Right hindlimb (tissue), 1 donor: ENCODE measurements at regions not wholly inside any gene's neighbourhood (a gene's known extent, or its start where the extent isn't known, plus 50 kb on each side); places are given as distances from the start of the nearest gene placed in this dataset.
"Not testable (repeated sequence)": the region's sequence is repeated elsewhere in the genome, so short reads cannot be mapped to it uniquely, and the experiment has no call there.

ENCODE experiments used
- DNase-seq: peaks from one replicate; pipeline ENCODE4 v3.0.0-alpha.2; 2018

DNA sequence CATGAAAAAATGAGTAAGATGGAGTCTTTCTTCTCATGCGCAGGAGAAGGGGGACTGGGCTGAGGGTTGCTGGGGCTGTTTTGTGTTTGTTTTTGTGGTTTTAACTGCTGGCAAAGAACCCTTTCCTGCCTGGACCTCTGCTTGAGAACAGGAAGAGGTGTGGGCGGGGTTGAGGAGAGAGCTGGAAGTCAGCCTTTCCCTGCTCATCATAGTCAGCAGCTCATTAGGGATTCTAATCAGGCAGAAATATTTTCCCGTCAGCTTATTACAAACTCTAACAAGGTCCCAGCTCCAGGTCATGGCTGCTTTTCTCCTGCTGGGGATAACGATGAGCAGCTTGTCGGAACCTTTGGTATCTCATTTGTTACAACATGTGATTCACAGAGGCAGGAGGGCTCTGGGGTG lies 185.0 kb upstream of the NRXN3 start:
- peak; percentile 36 for DNase-seq

DNA sequence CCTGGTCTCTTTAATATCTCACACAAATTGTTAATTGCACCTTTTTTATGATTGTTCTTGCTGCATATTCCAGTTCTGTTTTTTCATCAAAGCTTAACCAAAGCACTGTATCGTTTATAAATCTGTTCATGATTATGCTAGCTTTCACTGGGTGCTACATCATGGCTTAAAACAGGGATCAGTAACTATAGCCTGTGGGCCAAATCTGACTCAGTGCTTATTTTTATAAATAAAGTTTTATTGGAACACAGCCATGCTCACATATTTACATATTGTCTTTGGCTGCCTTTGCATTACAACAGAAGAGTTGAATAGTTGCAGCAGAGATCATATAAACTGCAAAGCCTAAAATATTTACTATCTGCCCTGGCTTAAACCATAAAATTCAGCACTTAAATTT lies 183.4 kb upstream of the NRXN3 start:
- DNase-seq = no peak

DNA sequence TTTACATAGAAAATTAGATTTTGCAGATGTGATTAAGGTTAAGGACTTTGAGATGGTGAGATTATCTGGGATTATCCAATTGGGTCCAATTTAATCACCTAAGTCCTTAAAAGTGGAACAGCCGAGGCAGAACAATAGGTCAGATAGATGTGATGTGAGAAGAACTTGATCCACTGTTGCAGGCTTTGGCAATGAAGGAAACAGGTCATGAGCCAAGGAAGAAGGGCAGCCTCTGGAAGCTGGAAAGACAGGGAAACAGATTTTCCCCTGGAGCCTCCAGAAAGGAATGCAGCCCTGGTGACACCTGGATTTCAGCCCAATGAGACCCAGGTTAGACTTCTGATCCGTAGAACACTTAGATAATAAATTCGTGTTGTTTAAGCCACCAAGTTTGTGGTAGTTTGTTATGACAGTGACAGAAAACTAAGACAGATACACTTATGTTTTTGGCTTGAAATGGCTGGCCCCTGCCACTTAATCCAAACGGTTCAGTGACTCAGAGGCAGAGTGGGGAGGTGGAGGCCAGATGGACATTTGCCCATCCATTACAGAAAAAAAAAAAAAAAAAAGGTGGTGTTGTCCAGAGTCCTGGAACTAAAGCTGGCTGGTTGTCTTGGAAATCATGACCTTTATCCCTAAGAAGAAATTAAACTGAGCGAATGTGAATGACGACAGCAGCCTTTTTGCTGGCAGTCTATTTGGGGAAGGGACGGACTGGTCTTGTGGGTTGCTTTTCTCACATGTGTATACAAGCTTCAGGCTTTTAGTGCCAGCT lies 181.9 kb upstream of the NRXN3 start:
- DNase-seq = no peak

DNA sequence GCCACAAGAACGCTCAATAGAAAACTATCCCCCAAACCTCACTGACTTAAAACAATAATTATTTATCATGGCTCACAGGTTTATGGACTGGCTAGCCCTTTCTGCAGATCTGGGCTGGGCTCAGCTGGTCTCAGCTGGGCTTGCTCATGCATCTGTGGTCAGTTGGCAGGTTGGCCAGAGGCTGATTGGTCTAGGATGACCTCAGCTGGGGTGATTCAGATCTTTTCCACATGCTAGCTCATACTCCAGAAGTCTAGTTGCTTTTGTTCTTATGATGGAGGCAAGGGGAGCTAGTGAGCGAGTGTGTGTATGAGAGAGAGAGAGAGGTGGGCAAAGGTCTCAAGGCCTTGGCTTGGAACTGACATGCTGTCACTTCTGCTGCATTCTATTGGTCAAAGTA lies 181.2 kb upstream of the NRXN3 start:
- no peak for DNase-seq

DNA sequence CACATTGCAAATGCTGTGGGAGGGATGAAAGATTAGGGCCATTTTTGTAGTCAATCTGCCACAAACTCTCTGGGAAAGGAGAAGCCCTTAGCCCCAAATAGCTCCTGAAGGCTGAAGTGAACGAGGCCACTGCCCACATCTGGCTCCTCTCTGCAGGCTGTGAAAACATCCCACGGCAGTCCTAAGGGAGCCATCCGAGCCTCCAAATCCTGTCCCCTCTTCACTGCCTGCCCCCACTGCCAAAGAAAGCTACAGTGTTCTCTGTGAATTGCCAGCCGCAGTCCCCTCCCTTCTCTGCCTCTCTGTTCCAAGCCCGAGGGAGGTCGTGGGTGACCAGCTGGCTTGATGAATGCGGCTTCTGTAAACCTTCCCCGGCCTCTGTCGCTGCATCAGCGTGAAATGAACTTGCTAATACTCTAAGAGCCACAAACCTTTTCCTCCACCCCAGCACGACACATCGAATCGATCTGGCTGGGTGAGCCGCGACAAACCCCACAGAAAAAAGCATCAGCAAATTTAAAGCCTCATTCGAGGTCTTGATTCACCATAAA lies 180.7 kb upstream of the NRXN3 start:
- peak; percentile 57 for DNase-seq

DNA sequence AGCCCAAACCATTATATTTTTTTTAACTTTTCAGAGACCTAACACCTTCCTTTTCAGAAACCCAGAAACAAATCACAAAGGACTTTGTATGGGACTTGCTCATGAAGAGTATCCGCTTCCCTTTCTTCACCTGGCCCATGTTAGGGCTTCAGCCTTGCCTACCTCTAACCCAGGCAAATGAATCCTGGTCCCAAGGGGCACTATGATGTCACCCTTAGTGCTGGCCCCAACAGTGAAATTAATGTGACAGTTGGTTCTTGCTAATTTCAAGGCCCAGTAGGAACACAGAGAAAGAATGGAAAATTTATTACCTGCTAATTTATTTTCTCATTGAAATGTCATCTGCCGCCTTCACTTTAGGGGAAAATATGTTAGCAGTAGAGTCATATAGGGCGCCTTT lies 179.8 kb upstream of the NRXN3 start:
- DNase-seq = no peak

DNA sequence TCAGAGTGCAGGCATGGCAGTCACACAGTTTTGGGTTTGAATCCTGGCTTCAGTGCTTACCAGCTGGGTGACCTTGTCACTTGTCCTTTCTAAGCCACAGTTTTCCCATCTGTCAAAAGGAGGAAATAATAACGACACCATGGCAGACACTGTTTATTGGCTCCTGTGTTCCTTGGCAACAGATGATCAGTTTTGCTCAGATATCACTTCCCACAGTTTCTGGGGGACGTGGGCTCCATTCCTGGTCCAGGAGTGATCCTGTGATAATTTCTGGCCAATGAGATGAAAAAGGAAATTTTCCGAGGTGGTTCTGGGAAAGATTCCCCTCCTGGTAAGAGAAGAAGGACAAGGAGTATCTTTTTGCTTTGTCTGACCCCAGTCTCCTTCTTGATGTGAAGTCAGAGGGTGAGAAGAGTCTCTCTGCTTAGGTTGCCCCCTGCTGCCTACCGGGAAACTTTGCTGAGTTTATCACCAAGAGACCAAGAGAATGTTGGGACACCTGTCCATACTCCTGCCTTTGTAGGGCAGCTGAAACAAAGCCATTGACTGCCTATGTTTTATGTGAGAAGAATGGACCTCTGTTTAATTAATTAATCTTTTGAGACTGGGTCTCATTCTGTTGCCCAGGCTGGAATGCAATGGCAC lies 178.9 kb upstream of the NRXN3 start:
- no peak for DNase-seq

DNA sequence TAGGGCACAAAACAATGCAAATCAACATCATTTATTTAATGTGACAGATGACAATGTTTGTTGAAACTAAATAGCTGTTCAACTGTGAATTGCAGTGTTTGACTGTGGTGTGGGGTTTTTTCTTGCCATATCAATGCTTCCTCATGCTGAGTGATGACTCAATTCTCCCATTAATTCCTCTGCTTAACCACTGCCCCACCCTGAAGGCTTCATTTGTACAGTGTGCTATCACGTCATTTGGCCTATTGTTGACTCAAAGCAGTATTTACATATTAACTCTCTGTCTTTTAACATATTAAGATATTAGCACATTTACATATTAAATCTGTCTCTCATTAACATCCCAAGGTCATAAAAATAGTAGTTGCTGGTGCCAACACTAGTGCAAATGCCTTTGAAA lies 164.8 kb upstream of the NRXN3 start:
- DNase-seq = no peak

DNA sequence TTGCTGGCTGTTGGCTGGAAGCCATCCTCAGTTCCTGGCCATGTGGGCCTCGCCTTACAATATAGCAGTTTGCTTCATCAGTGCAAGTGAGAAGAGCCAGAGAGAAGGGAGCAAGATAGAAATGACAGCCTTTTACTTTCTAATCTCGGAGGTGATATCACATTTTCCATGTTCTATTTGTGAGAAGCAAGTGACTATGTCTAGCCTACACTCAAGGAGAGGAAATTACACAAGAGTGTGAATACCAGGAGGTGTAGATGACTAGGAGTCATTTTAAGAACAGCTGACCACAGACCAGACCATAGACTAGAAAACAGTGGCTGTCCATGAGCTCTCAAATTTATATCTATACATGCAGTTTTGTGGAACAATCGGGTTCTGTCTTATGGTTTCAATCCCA lies 163.0 kb upstream of the NRXN3 start:
- DNase-seq = no peak

DNA sequence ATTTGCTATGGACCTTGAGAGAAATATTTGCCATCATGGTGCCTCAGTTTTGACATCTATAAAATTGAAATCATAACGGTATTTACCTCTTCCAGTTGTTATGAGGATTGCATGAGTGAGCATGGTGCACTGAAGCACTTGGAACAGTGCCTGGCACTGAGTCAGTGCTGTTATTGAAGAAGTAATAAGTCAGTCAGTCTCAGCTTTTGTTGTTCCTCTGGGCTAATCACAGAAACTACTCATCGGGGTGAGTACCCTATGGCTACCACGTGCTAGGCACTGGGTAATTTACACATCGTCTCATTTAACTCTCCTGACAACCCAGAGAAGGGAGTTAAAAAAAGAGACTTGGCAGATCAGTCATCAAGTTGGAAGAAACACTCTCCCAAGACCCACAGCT lies 159.5 kb upstream of the NRXN3 start:
- no peak for DNase-seq

DNA sequence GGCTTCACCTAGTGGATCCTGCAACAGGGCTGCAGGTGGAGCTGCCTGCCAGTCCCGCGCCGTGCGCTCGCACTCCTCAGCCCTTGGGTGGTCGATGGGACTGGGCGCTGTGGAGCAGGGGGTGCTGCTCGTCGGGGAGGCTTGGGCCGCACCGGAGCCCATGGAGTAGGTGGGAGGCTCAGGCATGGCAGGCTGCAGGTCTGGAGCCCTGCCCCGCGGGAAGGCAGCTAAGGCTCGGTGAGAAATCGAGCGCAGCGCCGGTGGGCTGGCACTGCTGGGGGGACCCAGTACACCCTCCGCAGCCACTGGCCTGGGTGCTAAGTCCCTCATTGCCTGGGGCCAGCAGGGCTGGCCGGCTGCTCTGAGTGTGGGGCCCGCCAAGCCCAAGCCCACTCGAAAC lies 156.3 kb upstream of the NRXN3 start:
- DNase-seq = not testable (repeated sequence)

DNA sequence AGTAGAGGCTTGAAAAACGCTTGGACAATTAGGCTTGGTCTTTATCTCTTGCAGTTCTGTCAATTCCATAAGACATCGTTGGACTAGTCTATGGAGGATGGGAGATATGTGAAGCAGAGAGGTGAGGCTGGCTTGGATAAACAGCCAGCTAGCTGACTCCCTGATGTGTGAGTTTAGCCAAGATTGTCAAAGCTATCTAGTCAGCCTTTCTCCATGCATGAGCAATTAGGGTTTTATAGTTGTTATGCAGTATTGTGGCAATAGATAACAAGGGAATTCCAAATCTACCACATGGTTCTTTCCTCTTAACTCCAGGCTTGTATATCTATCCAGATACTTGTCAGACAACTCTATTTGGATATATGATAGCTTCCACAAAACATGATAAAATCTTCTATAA lies 153.6 kb upstream of the NRXN3 start:
- DNase-seq = no peak

DNA sequence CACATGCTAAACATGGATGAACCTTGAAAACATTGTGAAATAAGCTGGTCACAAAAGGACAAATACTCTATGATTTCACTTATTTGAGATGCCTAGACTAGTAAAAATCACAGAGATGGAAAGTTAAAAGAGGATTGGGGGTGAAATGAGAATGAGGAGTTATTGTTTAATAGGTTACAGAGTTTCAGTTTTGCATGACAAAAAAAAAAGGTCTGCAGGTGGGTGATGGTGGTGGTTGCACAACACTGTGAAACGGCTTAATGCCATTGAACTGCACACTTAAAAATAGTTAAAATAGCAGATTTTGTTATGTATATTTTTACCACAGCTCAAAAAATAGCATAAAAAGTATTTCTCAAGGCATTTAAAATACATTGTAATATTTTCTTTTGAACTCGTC lies 151.9 kb upstream of the NRXN3 start:
- DNase-seq = no peak

DNA sequence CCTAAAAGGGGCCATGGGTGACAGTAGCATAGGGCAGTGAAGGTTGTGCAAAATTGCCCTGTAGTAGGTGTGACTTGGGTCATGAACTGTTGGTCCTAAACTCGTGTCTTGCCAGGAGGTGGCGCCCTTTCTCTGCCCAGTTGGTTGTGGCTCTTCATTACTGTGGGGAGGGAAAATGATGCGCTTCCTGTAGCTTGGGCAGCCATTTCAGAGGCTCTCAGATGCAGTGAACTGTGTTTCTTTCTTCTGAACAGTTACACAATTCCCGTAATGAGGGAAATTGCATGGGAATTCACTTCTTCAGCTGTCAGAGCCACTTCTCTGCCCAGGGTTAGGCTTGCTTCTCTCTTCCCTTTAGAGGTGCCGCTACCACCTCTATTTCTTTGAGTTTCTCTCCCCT lies 148.1 kb upstream of the NRXN3 start:
- peak; percentile 23 for DNase-seq

DNA sequence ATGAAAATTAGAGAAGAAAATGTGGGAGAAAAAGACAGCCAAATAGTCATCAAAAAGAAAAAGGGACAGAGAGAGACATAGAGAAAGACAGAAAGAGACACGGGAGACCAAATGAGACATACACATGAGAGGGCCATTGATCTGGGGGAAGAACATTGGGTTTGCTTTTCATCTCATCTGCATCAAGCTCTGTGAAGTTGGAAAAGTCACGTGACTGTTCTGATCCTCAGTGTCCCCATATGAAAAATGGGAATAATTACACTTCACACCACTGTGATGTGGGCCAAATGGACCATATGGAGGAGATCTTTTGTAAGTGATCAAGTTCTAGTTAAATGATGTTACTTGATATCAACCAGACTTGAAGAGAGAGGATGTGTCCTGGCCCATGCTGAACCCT lies 147.1 kb upstream of the NRXN3 start:
- DNase-seq = no peak

DNA sequence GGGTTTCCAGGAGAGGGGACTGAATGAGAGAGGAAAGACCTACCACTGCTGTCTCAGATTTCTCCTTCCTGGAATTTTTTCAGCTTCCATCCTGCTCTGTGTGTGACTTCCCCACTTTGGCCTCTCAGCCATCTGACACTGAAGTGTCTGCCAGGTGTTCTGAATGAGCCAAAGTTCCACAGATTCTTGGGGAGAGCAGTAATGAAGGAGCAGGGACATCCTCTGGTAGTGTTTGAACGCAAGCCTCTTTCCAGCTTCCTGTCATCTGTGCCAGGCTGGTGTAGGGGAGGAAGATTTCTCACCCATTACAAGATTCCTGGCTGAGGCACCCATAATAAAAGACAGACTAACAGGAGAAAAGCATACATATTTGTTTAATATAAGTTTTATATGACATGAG lies 141.7 kb upstream of the NRXN3 start:
- DNase-seq = peak; percentile 45

DNA sequence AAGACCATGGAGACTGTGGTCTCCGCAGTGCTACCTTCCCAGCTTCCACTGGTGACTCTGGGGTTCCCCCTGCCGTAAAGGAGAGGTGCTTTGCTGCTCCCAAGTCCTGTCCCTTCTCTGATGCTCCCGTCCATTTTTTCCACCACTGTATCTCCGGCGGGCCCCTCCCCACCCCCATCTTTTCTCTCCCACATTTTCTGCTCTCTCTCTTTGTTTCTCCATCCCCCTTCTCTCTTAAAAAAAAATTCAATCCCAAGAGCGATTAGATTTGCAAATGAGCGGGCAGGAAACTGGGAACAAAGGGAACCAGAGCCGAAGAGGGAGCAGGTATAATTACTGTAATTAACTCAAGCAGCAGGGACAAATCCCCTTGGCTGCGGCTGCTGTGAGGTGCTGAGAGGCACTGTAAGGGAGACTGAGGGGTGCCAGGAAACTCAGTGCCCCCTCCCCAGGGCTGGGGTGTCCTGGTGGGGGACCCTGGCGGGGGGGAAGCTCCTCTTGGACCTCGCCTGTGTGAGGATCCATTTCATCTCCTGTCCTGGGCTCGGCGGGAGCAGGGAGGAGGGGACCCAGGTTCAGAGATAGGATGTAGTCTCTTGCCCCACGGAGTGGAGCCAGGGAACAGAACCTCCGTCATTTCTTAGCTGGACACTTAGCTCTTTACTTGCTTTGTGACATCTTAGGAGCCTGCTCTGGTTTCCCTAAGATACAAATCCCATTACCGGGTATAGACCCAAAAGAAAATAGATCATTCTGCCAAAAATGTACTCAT lies 140.4 kb upstream of the NRXN3 start:
- no peak for DNase-seq

DNA sequence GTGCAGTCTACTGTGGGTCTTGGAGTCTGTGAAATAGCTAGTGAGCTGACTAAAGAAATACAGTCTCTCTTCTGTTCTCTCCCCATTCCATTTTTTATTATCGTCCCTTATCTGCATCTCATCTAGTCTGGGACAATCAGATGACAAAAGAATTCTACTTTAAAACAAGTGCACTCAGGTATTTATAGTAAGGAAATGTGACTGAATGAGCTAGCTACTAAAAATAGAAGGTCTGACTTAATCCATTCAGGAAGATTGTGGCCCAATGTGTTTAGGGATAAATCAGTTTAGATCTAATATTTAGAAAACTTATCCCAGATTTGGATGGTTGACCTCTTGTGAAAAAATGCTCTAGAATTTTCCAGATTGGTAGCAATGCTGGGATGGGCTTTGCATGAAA lies 126.8 kb upstream of the NRXN3 start:
- DNase-seq = no peak

DNA sequence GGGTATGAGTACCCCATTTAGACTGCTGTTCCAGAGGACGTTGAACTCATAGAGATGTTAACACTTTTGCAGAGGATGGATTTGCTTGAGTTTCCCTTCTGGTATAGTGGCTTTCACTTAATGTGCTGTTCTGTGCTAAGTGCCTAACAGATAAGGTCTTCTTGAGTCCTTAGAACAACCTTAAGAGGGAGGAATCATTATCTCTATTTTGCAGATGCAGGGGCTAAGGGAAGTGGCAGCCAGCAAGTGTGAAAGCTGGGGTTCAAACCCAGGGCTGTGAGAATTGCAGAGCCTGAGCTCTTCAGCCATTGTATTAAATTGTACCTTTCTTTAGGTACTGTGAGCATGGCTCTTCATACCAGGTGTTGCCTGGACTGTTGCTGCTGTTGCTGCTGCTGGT lies 122.1 kb upstream of the NRXN3 start:
- DNase-seq = no peak

DNA sequence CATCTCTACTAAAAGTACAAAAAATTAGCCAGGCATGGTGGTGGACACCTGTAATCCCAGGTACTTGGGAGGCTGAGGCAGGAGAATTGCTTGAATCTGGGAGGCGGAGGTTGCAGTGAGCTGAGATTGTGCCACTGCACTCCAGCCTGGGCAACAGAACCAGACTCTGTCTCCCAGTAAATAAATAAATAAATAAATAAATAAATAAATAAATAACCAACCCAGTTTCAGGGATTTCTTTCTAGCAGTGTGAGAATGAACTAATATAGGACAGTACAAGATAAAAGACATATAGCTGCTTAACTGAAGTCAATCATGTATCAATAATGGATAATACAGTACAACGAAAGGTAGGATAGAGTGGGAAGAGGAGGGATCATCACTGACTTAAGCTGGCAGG lies 113.3 kb upstream of the NRXN3 start:
- DNase-seq = not testable (repeated sequence)

DNA sequence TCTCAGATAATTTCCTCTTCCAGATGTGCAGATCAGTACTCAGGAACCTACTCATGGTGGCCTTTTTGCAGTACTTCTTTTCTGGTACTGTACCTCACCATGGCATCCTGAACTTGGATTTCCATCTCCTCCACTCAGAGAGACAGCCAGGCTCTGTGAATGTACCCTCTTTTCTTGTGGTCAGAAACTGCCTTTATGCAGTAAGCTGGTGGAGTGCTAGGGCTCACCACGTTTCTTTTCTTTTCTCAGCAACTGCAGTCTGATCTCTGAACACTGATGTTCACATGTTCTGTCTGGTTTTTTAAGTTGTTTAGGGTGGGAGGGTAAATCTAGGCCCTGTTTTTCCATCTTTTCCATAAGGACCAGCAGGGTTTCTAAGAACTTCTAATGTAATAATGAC lies 99.8 kb upstream of the NRXN3 start:
- DNase-seq = no peak

DNA sequence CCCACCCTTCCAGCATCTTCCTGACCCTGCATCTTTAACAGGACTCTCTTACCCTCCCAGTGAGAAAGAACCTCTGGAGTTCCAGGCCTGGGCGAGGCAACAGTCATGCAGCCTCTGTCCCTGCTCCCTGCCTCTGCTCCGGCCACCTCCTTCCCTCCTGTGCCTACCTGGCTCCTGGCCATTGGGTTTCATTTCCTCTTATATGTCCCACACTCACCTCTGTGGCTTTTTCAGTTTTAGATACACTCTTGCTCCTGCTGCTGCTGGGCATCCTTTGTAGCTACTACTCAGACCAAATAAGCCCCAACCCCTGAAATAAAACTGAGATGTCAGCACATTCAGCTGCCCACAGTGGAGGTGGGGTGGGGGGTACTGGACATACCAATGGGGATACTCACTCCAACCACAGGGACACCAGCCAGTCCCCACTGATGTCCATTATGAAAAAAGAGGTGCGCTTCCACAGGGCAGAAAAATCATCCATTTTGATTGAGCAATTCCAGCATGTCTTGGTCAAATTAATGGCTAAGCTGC lies 99.1 kb upstream of the NRXN3 start:
- DNase-seq = no peak

DNA sequence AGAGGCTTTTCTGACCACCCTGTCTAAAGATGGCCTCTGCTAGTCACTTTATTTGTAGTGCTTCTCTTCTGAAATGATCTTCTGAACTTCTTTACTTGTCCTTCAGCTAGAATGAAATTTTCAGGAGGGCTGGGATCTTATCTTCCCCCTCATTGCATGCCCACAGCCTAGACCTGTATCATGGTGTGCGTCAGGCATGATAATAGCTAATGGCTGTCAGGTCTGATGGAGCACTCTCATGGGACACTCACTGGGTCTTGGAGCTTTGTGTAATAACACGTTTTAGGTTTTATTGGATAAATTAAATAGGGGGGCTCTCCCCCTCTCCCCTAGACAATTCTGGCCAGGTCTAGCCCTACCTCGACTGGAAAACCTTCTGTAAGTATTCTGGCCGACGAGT lies 97.1 kb upstream of the NRXN3 start:
- DNase-seq = no peak

DNA sequence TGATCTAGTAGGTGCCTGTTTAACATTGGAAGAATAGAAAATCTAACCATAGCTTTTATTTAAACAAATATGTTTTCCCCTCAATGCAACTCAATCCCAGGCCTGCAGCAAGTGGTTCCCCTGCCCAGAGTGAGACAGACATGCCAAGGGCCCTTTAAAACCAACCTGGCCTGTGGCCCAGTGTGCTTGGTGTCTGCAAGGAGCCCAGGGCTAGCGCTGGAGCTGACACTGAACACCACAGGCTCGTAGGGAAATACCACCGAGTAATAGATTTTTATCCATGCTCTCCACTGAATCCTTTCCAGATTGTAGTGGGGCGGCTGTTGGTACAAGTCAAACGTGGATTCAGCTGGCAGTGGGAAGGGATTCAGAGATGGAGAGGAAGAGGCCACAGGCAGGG lies 95.6 kb upstream of the NRXN3 start:
- no peak for DNase-seq
